Stomach (tissue), 4 donors: ENCODE measurements at regions not wholly inside any gene's neighbourhood (a gene's known extent, or its start where the extent isn't known, plus 50 kb on each side); places are given as distances from the start of the nearest gene placed in this dataset.

ENCODE experiments used
- CTCF ChIP-seq, 7 experiments: fragments of 450-650 bp in 4 of 7; fragments of 200-600 bp in 3 of 7; sonication (generic) in 3 of 7; IDR thresholded peaks; one replicate each; pipeline ENCODE4 v1.5.1; 2016 to 2019; ENCODE audit warnings: antibody characterized with exemption in 7 of 7, control low read depth in 2 of 7, mild to moderate bottlenecking in 1 of 7
- POLR2A ChIP-seq, 4 donors: fragments of 450-650 bp; IDR thresholded peaks; one replicate each; pipeline ENCODE4 v1.6.1; 2016; ENCODE audit warnings: antibody characterized with exemption in 4 of 4, control low read depth in 2 of 4, mild to moderate bottlenecking in 1 of 4, moderate library complexity in 1 of 4

- no peak for TF ChIP-seq POLR2A (IDR thresholded peaks at IDR 0.05)
- TF ChIP-seq CTCF (IDR thresholded peaks at IDR 0.05) = peak in 4 of 7 experiments; percentile 13 to 67 (median 40)
These were observed 755.7 kb upstream of the ALCAM start for GRCh38 chr3:104610730-104611652.
